ENCODE measurements at regions not wholly inside any gene's neighbourhood (a gene's known extent, or its start where the extent isn't known, plus 50 kb on each side); places are given as distances from the start of the nearest gene placed in this dataset.

- no peaks in the 10 kb centered on the region for H3K9me3 ChIP-seq
- H3K27ac ChIP-seq, result no peak overlapping the region
- DNase-seq, result no peak
- no peaks in the 10 kb centered on the region for H3K36me3 ChIP-seq
- TF ChIP-seq CTCF (IDR thresholded peaks at IDR 0.05), result no peak
- H3K27me3 ChIP-seq, result no peaks in the 10 kb centered on the region
- intact Hi-C loops (cut with DNase I), result no loop called here
- peak in 1 of 4 donors; percentile 39 for ATAC-seq
- no peak overlapping the region for H3K4me3 ChIP-seq
- no peaks in the 10 kb centered on the region for H3K4me1 ChIP-seq
- WGBS (ENCODE audit: insufficient coverage, low coverage, low lambda C conversion rate, missing lambda C conversion rate), result 45% methylated on average over 1 of the region's 1 CpG
Measured at GRCh38 chr2:51232027-51232426, 200.1 kb upstream of the NRXN1 start.

- no peaks in the 10 kb centered on the region for H3K4me1 ChIP-seq
- no peak overlapping the region for H3K4me3 ChIP-seq
- intact Hi-C loops (cut with DNase I), result no loop called here
- no peaks in the 10 kb centered on the region for H3K36me3 ChIP-seq
- no peak for TF ChIP-seq POLR2A (IDR thresholded peaks at IDR 0.05)
- no peak for TF ChIP-seq CTCF (IDR thresholded peaks at IDR 0.05)
- no peaks in the 10 kb centered on the region for H3K9me3 ChIP-seq
- 78% methylated on average over 2 of the region's 2 CpGs for WGBS (ENCODE audit: insufficient coverage, low coverage, low lambda C conversion rate, missing lambda C conversion rate)
- no peak overlapping the region for H3K27ac ChIP-seq
- H3K27me3 ChIP-seq, result no peaks in the 10 kb centered on the region
- DNase-seq, result no peak
- no peak for ATAC-seq
Measured at GRCh38 chr2:51231071-51231470, 199.1 kb upstream of the NRXN1 start.

GRCh38 chr2:51225377-51225776, 193.4 kb upstream of the NRXN1 start:
- Histone ChIP-seq H3K4me1 (no peaks in the 10 kb centered on the region), H3K9me3 (no peaks in the 10 kb centered on the region), H3K36me3 (no peaks in the 10 kb centered on the region), H3K4me3 (no peak overlapping the region), H3K27me3 (no peaks in the 10 kb centered on the region), H3K27ac (no peak overlapping the region)
- TF ChIP-seq CTCF (IDR thresholded peaks at IDR 0.05) (no peak), POLR2A (IDR thresholded peaks at IDR 0.05) (no peak)
- intact Hi-C loops (cut with DNase I), result no loop called here
- ATAC-seq (no peak), DNase-seq (no peak)
- WGBS (ENCODE audit: insufficient coverage, low coverage, low lambda C conversion rate, missing lambda C conversion rate), result 56% methylated on average over 3 of the region's 3 CpGs

- DNase-seq, result no peak
- Histone ChIP-seq H3K27me3 (no peaks in the 10 kb centered on the region), H3K4me3 (no peak overlapping the region), H3K4me1 (no peaks in the 10 kb centered on the region), H3K36me3 (no peaks in the 10 kb centered on the region), H3K27ac (no peak overlapping the region), H3K9me3 (no peaks in the 10 kb centered on the region)
- no peak for TF ChIP-seq POLR2A (IDR thresholded peaks at IDR 0.05)
- TF ChIP-seq CTCF (IDR thresholded peaks at IDR 0.05), result no peak
- no peak for ATAC-seq
- intact Hi-C loops (cut with DNase I), result no loop called here
Measured at GRCh38 chr2:51224790-51225189, 192.9 kb upstream of the NRXN1 start.

GRCh38 chr2:51222106-51222505, 190.2 kb upstream of the NRXN1 start:
- no peak overlapping the region for H3K27ac ChIP-seq
- no peak for ATAC-seq
- no peak for DNase-seq
- H3K27me3 ChIP-seq, result no peaks in the 10 kb centered on the region
- no peaks in the 10 kb centered on the region for H3K4me1 ChIP-seq
- TF ChIP-seq POLR2A (IDR thresholded peaks at IDR 0.05) (no peak), CTCF (IDR thresholded peaks at IDR 0.05) (no peak)
- 69% methylated on average over 4 of the region's 4 CpGs for WGBS (ENCODE audit: insufficient coverage, low coverage, low lambda C conversion rate, missing lambda C conversion rate)
- intact Hi-C loops (cut with DNase I), result no loop called here
- no peaks in the 10 kb centered on the region for H3K36me3 ChIP-seq
- H3K4me3 ChIP-seq, result no peak overlapping the region
- H3K9me3 ChIP-seq, result no peaks in the 10 kb centered on the region

Data from right lobe of liver (tissue), 6 donors.